Ovary (tissue), 7 donors: ENCODE measurements at regions not wholly inside any gene's neighbourhood (a gene's known extent, or its start where the extent isn't known, plus 50 kb on each side); places are given as distances from the start of the nearest gene placed in this dataset.

Source experiments
- DNase-seq, 5 donors: peaks; one replicate each; pipeline ENCODE4 v3.0.0-alpha.2; 2019 to 2020
- H3K27ac ChIP-seq, 2 donors: fragments of 200-600 bp; one replicate each; pipeline versions ENCODE4 v1.5.1 to v1.8.0; 2019 to 2022
- H3K27me3 ChIP-seq: fragments of 200-600 bp; one replicate; pipeline ENCODE4 v1.8.0; 2022
- H3K36me3 ChIP-seq: fragments of 200-600 bp; sonication (generic); one replicate; pipeline ENCODE4 v1.5.1; 2019
- H3K4me1 ChIP-seq: one replicate; pipeline ENCODE4 v1.8.1; 2013; ENCODE audit warnings: mild to moderate bottlenecking, moderate library complexity; ENCODE audit not compliant: insufficient read depth
- H3K4me3 ChIP-seq: fragments of 200-600 bp; sonication (generic); one replicate; pipeline ENCODE4 v1.5.1; 2017
- H3K9me3 ChIP-seq, 2 donors: fragments of 200-600 bp in 1 of 2; sonication (generic) in 1 of 2; one replicate each; pipeline versions ENCODE4 v1.5.1 to v1.8.1; 2013 to 2019; ENCODE audit warnings: mild to moderate bottlenecking in 1 of 2, moderate library complexity in 1 of 2
- EP300 ChIP-seq: sonication (generic); formaldehyde crosslinking; IDR thresholded peaks from one replicate; pipeline ENCODE4 v1.6.1; 2017; ENCODE audit warnings: antibody characterized with exemption
- POLR2A ChIP-seq: fragments of 450-650 bp; IDR thresholded peaks from one replicate; pipeline ENCODE4 v1.6.1; 2017; ENCODE audit warnings: antibody characterized with exemption, mild to moderate bottlenecking, moderate library complexity
- WGBS, 3 donors: extraction: QIAGEN DNeasy Blood & Tissue Kit in 1 of 3; methylation state at CpG; one replicate each; pipeline versions ENCODE4 v1.1.5 to v1.1.7; 2013 to 2017; 5-methylcytosine and 5-hydroxymethylcytosine counted together
- intact Hi-C, 4 donors: fragments of 100-400 bp; cut with DNase I; formaldehyde crosslinking; loops; one replicate each; pipeline versions ENCODE4 v1.11.0 to v1.15.1; 2022 to 2023
- TF ChIP-seq, protein P1 (sequence below), 3 donors: fragments of 450-650 bp in 2 of 3; fragments of 200-600 bp in 1 of 3; IDR thresholded peaks; one replicate each; pipeline versions ENCODE4 v1.5.1 to v1.8.0; 2016 to 2022; ENCODE audit warnings: antibody characterized with exemption in 3 of 3, mild to moderate bottlenecking in 1 of 3
- donor health status: DM: no; HTN: no; CAD: no; lungs with moderate emphysema.
- donor health status: DM: no; HTN: no; CAD: no.
- donor health status: Bipolar disorder and iron deficiency.
- donor health status: DM: no; HTN: no; CAD: no.
- donor health status: DM: yes; HTN: yes; CAD: no.

GRCh38 chr4:31026256-31026655, 306.1 kb downstream of the PCDH7 start:
- 86 to 91% (median 89%) methylated on average over 5 of the region's 5 CpGs for WGBS, 3 donors
- no peak overlapping the region for H3K4me3 ChIP-seq
- no peaks in the 10 kb centered on the region for H3K36me3 ChIP-seq
- intact Hi-C loops = no loop called here
- H3K27ac ChIP-seq = no peak overlapping the region
- no peaks in the 10 kb centered on the region for H3K27me3 ChIP-seq
- H3K4me1 ChIP-seq = no peaks in the 10 kb centered on the region
- no peaks in the 10 kb centered on the region for H3K9me3 ChIP-seq
- DNase-seq = no peak
- TF ChIP-seq POLR2A (no peak), EP300 (no peak)
- TF ChIP-seq, protein P1, sequence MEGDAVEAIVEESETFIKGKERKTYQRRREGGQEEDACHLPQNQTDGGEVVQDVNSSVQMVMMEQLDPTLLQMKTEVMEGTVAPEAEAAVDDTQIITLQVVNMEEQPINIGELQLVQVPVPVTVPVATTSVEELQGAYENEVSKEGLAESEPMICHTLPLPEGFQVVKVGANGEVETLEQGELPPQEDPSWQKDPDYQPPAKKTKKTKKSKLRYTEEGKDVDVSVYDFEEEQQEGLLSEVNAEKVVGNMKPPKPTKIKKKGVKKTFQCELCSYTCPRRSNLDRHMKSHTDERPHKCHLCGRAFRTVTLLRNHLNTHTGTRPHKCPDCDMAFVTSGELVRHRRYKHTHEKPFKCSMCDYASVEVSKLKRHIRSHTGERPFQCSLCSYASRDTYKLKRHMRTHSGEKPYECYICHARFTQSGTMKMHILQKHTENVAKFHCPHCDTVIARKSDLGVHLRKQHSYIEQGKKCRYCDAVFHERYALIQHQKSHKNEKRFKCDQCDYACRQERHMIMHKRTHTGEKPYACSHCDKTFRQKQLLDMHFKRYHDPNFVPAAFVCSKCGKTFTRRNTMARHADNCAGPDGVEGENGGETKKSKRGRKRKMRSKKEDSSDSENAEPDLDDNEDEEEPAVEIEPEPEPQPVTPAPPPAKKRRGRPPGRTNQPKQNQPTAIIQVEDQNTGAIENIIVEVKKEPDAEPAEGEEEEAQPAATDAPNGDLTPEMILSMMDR (IDR thresholded peaks at IDR 0.05) = no peak

GRCh38 chr4:31034550-31034949, 314.4 kb downstream of the PCDH7 start:
- TF ChIP-seq, protein P1 (IDR thresholded peaks at IDR 0.05) = no peak
- TF ChIP-seq POLR2A (no peak), EP300 (no peak)
- H3K36me3 ChIP-seq = no peaks in the 10 kb centered on the region
- no peak overlapping the region for H3K27ac ChIP-seq
- H3K4me3 ChIP-seq = no peak overlapping the region
- intact Hi-C loops = no loop called here
- whole genome bisulfite sequencing, 3 donors = 81 to 93% (median 92%) methylated on average over 3 of the region's 3 CpGs
- H3K4me1 ChIP-seq = no peaks in the 10 kb centered on the region
- no peak for DNase-seq
- H3K27me3 ChIP-seq = no peaks in the 10 kb centered on the region
- no peaks in the 10 kb centered on the region for H3K9me3 ChIP-seq

- no peaks in the 10 kb centered on the region for H3K27me3 ChIP-seq
- WGBS, 3 donors = 69 to 77% (median 77%) methylated on average over 1 of the region's 1 CpG
- H3K4me3 ChIP-seq = no peak overlapping the region
- H3K27ac ChIP-seq = no peak overlapping the region
- intact Hi-C loops = no loop called here
- TF ChIP-seq EP300 (no peak), POLR2A (no peak)
- TF ChIP-seq, protein P1 (IDR thresholded peaks at IDR 0.05) = no peak
- H3K4me1 ChIP-seq = no peaks in the 10 kb centered on the region
- no peak for DNase-seq
- H3K9me3 ChIP-seq = no peaks in the 10 kb centered on the region
- H3K36me3 ChIP-seq = no peaks in the 10 kb centered on the region
These were observed 315.6 kb downstream of the PCDH7 start for GRCh38 chr4:31035761-31036160.

DNA sequence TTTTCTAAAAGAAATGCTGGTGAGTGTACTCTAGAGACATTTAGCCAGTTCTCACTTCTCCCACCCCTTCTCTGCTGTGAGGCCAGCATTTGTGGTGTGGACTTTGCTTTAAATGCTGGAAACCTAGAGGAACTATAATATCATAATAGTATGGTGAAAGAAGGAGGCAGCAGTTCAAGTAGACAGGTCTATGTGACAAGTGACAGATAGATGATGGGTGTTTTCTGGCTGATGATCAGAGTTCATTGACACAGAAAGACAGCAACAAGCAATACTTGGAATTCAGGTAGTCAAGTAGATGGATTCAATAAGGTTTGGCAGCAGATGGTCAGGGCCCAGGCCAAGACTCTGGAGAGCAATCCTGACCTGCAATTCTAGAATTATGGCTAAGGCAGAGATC, 317.5 kb downstream of the PCDH7 start:
- no peak for DNase-seq
- H3K27me3 ChIP-seq = no peaks in the 10 kb centered on the region
- H3K4me3 ChIP-seq = no peak overlapping the region
- H3K9me3 ChIP-seq = no peaks in the 10 kb centered on the region
- H3K4me1 ChIP-seq = no peaks in the 10 kb centered on the region
- no peak overlapping the region for H3K27ac ChIP-seq
- TF ChIP-seq EP300 (no peak), POLR2A (no peak)
- TF ChIP-seq, protein P1 (IDR thresholded peaks at IDR 0.05) = no peak
- intact Hi-C loops = no loop called here
- H3K36me3 ChIP-seq = no peaks in the 10 kb centered on the region

DNA sequence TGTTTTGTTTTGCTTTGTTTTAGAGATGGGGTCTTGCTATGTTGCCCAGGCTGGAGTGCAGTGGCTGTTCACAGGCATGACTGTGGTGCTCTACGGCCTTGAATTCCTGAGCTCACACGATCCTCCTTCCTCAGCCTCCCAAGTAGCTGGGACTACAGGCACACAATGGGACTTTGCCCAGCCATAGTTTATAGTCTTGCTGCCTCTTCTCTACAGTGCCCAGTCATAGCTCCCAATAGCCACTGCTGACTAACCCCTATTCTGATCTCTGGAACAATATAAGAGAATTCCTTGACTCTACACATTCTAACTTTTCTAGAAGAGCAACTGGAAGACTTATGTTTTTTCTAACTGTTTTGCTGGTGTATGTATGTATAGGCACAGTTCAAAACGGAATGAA, 319.2 kb downstream of the PCDH7 start:
- H3K27me3 ChIP-seq = no peaks in the 10 kb centered on the region
- H3K9me3 ChIP-seq = no peaks in the 10 kb centered on the region
- TF ChIP-seq, protein P1 (IDR thresholded peaks at IDR 0.05) = no peak
- TF ChIP-seq EP300 (no peak), POLR2A (no peak)
- H3K4me3 ChIP-seq = no peak overlapping the region
- H3K27ac ChIP-seq = no peak overlapping the region
- WGBS, 3 donors = 87 to 95% (median 94%) methylated on average over 3 of the region's 3 CpGs
- no peak for DNase-seq
- no peaks in the 10 kb centered on the region for H3K36me3 ChIP-seq
- intact Hi-C loops = no loop called here
- H3K4me1 ChIP-seq = no peaks in the 10 kb centered on the region
